H1 (cell line): ENCODE measurements at regions not wholly inside any gene's neighbourhood (a gene's known extent, or its start where the extent isn't known, plus 50 kb on each side); places are given as distances from the start of the nearest gene placed in this dataset.

Experiments
- CEBPB ChIP-seq: IDR thresholded peaks from 2 replicates; pipeline ENCODE4 v1.6.1; 2012; ENCODE audit warnings: low read depth, low read length
- HDAC2 ChIP-seq, 2 experiments: fragments of 300-600 bp in 1 of 2; sonication (generic) in 1 of 2; IDR thresholded peaks; 2 replicates each; pipeline ENCODE4 v1.6.1; 2011 to 2012; ENCODE audit warnings: low read depth in 2 of 2, low read length in 2 of 2, mild to moderate bottlenecking in 2 of 2, moderate library complexity in 2 of 2, borderline replicate concordance in 1 of 2, inconsistent platforms in 1 of 2
- SIRT6 ChIP-seq: IDR thresholded peaks from one replicate; pipeline ENCODE4 v1.7.1; 2012; ENCODE audit warnings: low read length, inconsistent platforms
- TF ChIP-seq, protein P1 (sequence below), 3 experiments: IDR thresholded peaks; 1 replicate in 2 of 3; 2 replicates in 1 of 3; pipeline versions ENCODE4 v1.5.1 to v1.6.1; 2011; ENCODE audit warnings: low read length in 3 of 3, mild to moderate bottlenecking in 3 of 3, inconsistent platforms in 2 of 3, low read depth in 1 of 3, moderate library complexity in 1 of 3; ENCODE audit not compliant: insufficient read depth in 1 of 3; ENCODE audit errors: control extremely low read depth in 1 of 3

DNA sequence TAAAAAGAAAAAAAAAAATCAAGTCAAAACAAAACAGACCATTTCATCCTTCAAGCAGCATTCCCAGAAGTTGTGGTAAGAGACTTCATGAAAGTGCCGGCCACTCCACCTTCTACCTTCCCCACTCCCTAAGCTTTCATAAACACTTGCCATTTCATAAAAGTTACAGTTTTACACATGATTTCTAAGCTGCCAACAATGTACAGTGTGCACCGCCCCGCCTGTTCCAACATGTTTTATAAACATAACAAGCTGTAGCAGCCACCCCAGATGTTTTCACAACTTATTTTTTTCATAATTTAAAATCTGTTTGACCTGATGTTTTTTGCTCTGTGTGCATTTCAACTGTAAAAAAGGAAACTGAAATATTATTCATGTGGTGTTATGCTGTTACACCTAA lies 608.1 kb downstream of the TOX3 start (continued):
- TF ChIP-seq, protein P1, sequence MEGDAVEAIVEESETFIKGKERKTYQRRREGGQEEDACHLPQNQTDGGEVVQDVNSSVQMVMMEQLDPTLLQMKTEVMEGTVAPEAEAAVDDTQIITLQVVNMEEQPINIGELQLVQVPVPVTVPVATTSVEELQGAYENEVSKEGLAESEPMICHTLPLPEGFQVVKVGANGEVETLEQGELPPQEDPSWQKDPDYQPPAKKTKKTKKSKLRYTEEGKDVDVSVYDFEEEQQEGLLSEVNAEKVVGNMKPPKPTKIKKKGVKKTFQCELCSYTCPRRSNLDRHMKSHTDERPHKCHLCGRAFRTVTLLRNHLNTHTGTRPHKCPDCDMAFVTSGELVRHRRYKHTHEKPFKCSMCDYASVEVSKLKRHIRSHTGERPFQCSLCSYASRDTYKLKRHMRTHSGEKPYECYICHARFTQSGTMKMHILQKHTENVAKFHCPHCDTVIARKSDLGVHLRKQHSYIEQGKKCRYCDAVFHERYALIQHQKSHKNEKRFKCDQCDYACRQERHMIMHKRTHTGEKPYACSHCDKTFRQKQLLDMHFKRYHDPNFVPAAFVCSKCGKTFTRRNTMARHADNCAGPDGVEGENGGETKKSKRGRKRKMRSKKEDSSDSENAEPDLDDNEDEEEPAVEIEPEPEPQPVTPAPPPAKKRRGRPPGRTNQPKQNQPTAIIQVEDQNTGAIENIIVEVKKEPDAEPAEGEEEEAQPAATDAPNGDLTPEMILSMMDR (IDR thresholded peaks at IDR 0.05; ENCODE audit: control extremely low read depth in 1 of 3, insufficient read depth in 1 of 3, low read depth in 1 of 3, low read length in 3 of 3): no peak
- TF ChIP-seq CEBPB (no peak), SIRT6 (no peak), HDAC2 (IDR thresholded peaks at IDR 0.05; ENCODE audit: borderline replicate concordance in 1 of 2, low read depth in 2 of 2, low read length in 2 of 2) (no peak)
